ENCODE measurements at regions not wholly inside any gene's neighbourhood (a gene's known extent, or its start where the extent isn't known, plus 50 kb on each side); places are given as distances from the start of the nearest gene placed in this dataset.

DNA sequence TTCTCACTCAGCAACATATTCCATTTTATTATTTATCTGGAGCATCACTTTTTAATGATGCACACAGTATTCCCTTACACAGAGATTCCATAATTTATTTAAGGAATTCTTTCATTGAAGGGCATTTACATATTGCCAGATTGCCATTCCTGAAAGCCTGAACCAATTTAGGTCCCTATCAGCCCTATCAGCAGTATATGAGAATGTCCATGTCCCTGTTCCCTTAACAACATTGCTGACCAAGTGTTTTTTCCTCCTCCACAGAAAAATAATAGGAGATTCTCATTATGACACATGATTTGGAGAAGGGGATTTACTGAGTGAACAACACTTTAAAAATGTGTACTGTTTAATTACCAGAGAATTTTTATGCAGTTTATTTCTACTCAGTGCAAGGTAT lies 90.1 kb upstream of the PHOX2B start:
- TF ChIP-seq YY1 (IDR thresholded peaks at IDR 0.05; ENCODE audit: low read depth) (no peak), EP300 (IDR thresholded peaks at IDR 0.05; ENCODE audit: borderline replicate concordance) (no peak), CREB1 (IDR thresholded peaks at IDR 0.05; ENCODE audit: low read depth) (no peak), ZBTB7A (IDR thresholded peaks at IDR 0.05; ENCODE audit: low read depth) (no peak), TAF1 (IDR thresholded peaks at IDR 0.05; ENCODE audit: low read depth) (no peak), TCF12 (IDR thresholded peaks at IDR 0.05; ENCODE audit: low read depth) (no peak)
- TF ChIP-seq, protein P1, sequence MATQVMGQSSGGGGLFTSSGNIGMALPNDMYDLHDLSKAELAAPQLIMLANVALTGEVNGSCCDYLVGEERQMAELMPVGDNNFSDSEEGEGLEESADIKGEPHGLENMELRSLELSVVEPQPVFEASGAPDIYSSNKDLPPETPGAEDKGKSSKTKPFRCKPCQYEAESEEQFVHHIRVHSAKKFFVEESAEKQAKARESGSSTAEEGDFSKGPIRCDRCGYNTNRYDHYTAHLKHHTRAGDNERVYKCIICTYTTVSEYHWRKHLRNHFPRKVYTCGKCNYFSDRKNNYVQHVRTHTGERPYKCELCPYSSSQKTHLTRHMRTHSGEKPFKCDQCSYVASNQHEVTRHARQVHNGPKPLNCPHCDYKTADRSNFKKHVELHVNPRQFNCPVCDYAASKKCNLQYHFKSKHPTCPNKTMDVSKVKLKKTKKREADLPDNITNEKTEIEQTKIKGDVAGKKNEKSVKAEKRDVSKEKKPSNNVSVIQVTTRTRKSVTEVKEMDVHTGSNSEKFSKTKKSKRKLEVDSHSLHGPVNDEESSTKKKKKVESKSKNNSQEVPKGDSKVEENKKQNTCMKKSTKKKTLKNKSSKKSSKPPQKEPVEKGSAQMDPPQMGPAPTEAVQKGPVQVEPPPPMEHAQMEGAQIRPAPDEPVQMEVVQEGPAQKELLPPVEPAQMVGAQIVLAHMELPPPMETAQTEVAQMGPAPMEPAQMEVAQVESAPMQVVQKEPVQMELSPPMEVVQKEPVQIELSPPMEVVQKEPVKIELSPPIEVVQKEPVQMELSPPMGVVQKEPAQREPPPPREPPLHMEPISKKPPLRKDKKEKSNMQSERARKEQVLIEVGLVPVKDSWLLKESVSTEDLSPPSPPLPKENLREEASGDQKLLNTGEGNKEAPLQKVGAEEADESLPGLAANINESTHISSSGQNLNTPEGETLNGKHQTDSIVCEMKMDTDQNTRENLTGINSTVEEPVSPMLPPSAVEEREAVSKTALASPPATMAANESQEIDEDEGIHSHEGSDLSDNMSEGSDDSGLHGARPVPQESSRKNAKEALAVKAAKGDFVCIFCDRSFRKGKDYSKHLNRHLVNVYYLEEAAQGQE (IDR thresholded peaks at IDR 0.05; ENCODE audit: low read depth): no peak
